IPS-NIHi7 (cell line): ENCODE measurements at regions not wholly inside any gene's neighbourhood (a gene's known extent, or its start where the extent isn't known, plus 50 kb on each side); places are given as distances from the start of the nearest gene placed in this dataset.
"Not testable (repeated sequence)": the region's sequence is repeated elsewhere in the genome, so short reads cannot be mapped to it uniquely, and the experiment has no call there.

Experiments used
- DNase-seq: peaks from one replicate; pipeline ENCODE4 v3.0.0; 2012; ENCODE audit warnings: mixed read lengths; ENCODE audit errors: extremely low spot score

- DNase-seq, result peak; percentile 20
Observed at GRCh38 chr2:116510117-116510671, 1304.3 kb upstream of the DDX18 start.

GRCh38 chr2:116511426-116511825, 1303.1 kb upstream of the DDX18 start:
- no peak for DNase-seq

DNA sequence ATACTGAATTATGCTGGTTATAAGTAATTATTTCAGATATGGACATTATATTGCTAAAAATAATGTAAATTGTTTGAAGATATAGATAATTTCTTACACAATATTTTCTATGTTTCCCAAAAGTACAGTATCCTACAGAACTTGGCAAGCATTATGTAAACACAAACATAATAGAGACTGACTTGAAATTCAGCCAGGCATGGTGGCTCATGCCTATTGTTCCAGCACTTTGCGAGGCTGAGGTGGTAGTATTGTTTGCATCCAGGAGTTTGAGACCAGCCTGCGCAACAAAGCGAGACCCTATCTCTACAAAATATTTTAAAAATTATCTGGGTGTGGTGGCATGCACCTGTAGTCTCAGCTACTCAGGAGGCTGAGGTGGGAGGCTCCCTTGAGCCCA, 1300.5 kb upstream of the DDX18 start:
- no peak for DNase-seq

GRCh38 chr2:116517936-116518335, 1296.6 kb upstream of the DDX18 start:
- no peak for DNase-seq

DNA sequence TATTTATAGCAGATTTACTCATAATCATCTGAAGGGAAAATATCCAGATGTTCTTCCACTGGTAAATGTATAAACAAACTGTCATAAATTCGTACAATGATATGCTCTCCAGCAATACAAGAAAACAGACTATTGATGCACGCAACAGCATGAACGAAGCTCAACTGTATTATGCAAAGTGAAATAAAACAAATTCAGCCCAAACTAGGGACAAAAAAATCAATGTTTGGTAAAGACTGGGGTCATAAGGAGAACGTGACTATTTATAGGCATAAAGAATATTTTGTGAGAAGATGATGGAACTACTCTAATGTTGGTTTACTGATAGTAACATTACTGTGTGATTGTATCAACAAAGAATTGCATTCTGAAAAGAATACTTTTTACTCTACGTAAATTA, 1276.7 kb upstream of the DDX18 start:
- DNase-seq, result no peak

DNA sequence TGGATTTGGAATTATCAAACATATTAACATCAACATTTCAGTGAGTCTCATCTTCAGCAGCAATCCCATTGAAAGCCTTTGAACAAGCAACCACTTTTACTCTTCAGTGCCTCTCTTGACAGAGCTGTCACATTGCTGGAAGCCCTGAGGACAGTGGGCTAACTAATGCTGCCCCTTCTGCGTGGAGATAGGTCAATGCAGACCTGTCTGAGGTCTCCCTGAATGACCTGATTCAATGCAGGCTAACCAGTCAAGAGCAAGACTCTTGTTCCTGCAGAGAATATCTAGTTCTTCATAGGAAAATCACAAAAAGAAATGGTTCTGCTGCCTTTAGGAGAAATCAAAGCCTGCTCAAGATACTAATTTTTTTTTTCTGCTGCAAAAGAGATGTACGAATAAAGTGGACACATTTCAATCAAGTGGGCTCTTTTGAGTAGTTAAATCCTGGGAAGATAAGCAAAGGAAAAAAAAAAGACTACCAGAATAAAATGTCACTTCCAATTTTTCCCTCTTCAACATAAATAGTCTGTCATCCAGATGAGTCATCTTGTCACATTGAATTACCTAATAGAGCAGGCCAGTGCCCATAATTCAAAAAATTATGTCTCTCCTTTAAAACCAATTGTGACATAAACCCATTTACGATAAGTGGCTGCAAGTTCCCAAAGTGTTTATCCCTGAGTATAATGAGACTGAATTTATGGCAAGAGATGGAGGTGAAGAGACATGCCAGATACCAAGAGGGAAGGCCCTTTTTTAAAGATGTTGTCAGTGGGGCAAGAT, 1269.0 kb upstream of the DDX18 start:
- DNase-seq, result no peak

DNA sequence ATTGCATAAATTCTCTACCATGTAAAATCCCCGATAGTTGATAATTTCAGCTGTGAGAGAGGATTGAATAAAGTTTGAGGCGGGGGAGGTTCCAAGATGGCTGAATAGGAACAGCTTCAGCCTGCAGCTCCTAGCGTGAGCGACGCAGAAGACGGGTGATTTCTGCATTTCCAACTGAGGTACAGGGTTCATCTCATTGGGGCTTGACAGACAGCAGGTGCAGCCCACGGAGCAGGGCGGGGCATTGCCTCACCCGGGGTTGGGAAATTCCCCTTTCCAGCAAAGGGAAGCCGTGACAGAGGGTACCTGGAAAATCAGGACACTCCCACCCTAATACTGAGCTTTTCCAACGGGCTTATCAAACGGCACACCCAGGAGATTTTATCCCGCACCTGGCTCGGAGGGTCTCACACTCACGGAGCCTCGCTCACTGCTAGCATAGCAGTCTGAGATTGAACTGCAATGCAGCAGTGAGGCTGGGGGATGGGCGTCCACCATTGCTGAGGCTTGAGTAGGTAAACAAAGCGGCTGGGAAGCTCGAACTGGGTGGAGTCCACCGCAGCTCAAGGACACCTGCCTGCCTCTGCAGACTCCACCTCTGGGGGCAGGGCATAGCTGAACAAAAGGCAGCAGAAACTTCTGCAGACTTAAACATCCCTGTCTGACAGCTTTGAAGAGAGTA, 1261.6 kb upstream of the DDX18 start:
- DNase-seq, result not testable (repeated sequence)

DNA sequence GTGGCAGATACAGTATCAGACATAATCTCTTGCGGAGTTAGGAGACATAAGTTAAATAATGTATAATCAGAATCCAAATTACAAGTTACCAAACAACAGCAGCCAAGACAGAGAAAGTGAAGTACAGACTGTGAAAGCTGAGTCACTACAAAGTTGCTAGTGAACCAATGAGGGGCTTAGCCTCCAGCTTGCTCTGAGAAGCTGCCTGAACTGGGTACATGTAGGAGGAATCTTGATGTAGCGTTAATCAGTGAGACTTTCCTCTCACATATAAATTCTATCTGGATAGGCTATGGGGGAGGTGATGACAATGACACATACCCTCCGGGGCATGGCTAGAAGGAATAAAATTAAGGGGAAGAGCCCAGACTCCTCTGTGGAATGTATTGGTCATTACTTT, 1234.3 kb upstream of the DDX18 start:
- no peak for DNase-seq

GRCh38 chr2:116582850-116583249, 1231.6 kb upstream of the DDX18 start:
- DNase-seq, result no peak

DNA sequence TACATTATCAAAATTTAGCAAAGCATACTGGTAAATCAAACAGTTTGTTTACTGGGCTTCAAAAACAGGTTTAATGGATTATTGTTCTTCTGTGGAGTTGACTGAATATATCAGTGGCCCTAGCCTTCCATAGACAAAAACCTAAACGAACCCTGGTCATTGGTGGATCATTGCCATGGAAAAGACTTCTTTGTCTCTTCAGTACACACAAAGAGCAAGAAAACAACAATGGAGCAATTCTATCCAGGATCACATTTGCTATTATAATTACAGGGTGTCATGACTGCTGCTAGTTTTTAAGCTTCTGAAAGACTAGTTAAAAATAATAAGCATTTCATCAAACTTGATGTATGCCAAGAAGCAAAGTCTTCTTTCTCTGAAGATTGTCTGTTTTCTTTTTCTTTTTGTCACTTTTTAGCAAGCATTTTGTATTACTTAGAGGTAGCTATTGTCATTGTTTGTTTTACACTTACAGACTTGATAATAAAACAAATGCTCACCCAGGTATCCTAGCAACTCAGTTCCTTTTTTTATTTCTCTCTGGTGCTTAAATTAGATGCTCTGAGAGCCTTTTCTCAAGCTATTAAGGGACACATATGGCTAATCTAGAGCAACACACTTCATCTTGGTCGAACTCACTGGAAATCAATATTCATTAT, 1228.7 kb upstream of the DDX18 start:
- DNase-seq, result no peak

DNA sequence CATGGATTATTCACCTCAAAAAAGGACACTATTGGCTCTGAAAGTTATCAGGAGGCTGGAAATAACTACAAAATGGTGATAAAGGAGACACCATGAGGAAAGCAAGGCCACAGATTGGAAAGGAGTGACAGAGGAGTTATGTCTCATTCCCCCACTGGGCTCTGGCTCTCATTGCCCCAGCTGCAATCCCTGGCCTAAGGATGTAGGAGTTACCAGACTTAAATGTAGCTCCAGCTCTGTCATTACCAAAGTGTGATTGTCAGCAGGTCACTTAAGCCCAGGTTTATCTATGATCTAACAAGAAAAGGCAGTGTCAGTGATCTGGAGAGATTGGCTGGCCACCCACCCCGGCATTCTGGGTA, 1228.2 kb upstream of the DDX18 start:
- no peak for DNase-seq
